Neural crest cell (in vitro differentiated cells): ENCODE measurements at regions not wholly inside any gene's neighbourhood (a gene's known extent, or its start where the extent isn't known, plus 50 kb on each side); places are given as distances from the start of the nearest gene placed in this dataset.

ENCODE experiments used
- DNase-seq: peaks from one replicate; pipeline ENCODE4 v3.0.0; 2021; ENCODE audit warnings: low read depth, mixed read lengths, low spot score
- H3K27ac Mint-ChIP-seq: one replicate; pipeline ENCODE4 v1.8.0; 2021; ENCODE audit warnings: mild to moderate bottlenecking, mixed read lengths; ENCODE audit not compliant: unreplicated experiment
- H3K27me3 Mint-ChIP-seq: 2 replicates; pipeline ENCODE4 v1.8.0; 2021; ENCODE audit warnings: low read depth, mild to moderate bottlenecking, mixed read lengths
- H3K36me3 Mint-ChIP-seq: 2 replicates; pipeline ENCODE4 v1.8.0; 2021; ENCODE audit warnings: low read depth, mild to moderate bottlenecking, mixed read lengths
- H3K4me1 Mint-ChIP-seq: 2 replicates; pipeline ENCODE4 v1.8.0; 2021; ENCODE audit warnings: mixed read lengths
- H3K4me3 Mint-ChIP-seq: one replicate; pipeline ENCODE4 v1.8.0; 2021; ENCODE audit warnings: mild to moderate bottlenecking, mixed read lengths
- H3K9me3 Mint-ChIP-seq: 2 replicates; pipeline ENCODE4 v1.8.0; 2021; ENCODE audit warnings: mixed read lengths
- CTCF ChIP-seq: fragments of 200-600 bp; sonication (generic); conservative IDR thresholded peaks from 2 replicates; pipeline ENCODE4 v1.5.0; 2021; ENCODE audit warnings: antibody characterized with exemption, mild to moderate bottlenecking

- no peaks in the 10 kb centered on the region for H3K4me1 Mint-ChIP-seq
- DNase-seq: no peak
- no peak for TF ChIP-seq CTCF
- H3K27me3 Mint-ChIP-seq: no peaks in the 10 kb centered on the region
- H3K27ac Mint-ChIP-seq: no peak overlapping the region
- H3K4me3 Mint-ChIP-seq: no peak overlapping the region
- H3K36me3 Mint-ChIP-seq: no peaks in the 10 kb centered on the region
- H3K9me3 Mint-ChIP-seq: no peaks in the 10 kb centered on the region
Measured at GRCh38 chr7:47153058-47153457, 428.9 kb downstream of the TNS3 start.

- H3K4me1 Mint-ChIP-seq: no peaks in the 10 kb centered on the region
- TF ChIP-seq CTCF: no peak
- no peak overlapping the region for H3K4me3 Mint-ChIP-seq
- DNase-seq: no peak
- H3K36me3 Mint-ChIP-seq: no peaks in the 10 kb centered on the region
- no peaks in the 10 kb centered on the region for H3K27me3 Mint-ChIP-seq
- no peak overlapping the region for H3K27ac Mint-ChIP-seq
- H3K9me3 Mint-ChIP-seq: no peaks in the 10 kb centered on the region
Measured at GRCh38 chr7:47152307-47152706, 429.6 kb downstream of the TNS3 start.

GRCh38 chr7:47150497-47151260 lies 431.2 kb downstream of the TNS3 start:
- H3K27ac Mint-ChIP-seq: no peak overlapping the region

GRCh38 chr7:47149971-47150370 lies 431.9 kb downstream of the TNS3 start:
- no peak overlapping the region for H3K27ac Mint-ChIP-seq
- no peaks in the 10 kb centered on the region for H3K27me3 Mint-ChIP-seq
- H3K4me1 Mint-ChIP-seq: no peaks in the 10 kb centered on the region
- H3K36me3 Mint-ChIP-seq: no peaks in the 10 kb centered on the region
- no peak overlapping the region for H3K4me3 Mint-ChIP-seq
- DNase-seq: no peak
- no peaks in the 10 kb centered on the region for H3K9me3 Mint-ChIP-seq
- TF ChIP-seq CTCF: no peak

More at GRCh38 chr7:47150497-47151260, 431.2 kb downstream of the TNS3 start:
- no peak for DNase-seq
- Mint-ChIP-seq H3K27me3 (no peaks in the 10 kb centered on the region), H3K36me3 (no peaks in the 10 kb centered on the region), H3K9me3 (no peaks in the 10 kb centered on the region), H3K4me3 (no peak overlapping the region), H3K4me1 (no peaks in the 10 kb centered on the region)
- TF ChIP-seq CTCF: no peak

- no peaks in the 10 kb centered on the region for H3K4me1 Mint-ChIP-seq
- H3K36me3 Mint-ChIP-seq: no peaks in the 10 kb centered on the region
- no peak overlapping the region for H3K27ac Mint-ChIP-seq
- no peaks in the 10 kb centered on the region for H3K27me3 Mint-ChIP-seq
- TF ChIP-seq CTCF: no peak
- H3K4me3 Mint-ChIP-seq: no peak overlapping the region
- H3K9me3 Mint-ChIP-seq: no peaks in the 10 kb centered on the region
- no peak for DNase-seq
Measured at GRCh38 chr7:47149208-47149839, 432.6 kb downstream of the TNS3 start.
